HL-60 (cell line): ENCODE measurements at regions not wholly inside any gene's neighbourhood (a gene's known extent, or its start where the extent isn't known, plus 50 kb on each side); places are given as distances from the start of the nearest gene placed in this dataset.

Experiments used
- DNase-seq, 2 experiments: peaks; one replicate each; pipeline ENCODE4 v3.0.0-alpha.2; 2010 to 2020; ENCODE audit warnings: low read depth in 1 of 2, low spot score in 1 of 2
- H3K27ac ChIP-seq: fragments of 250-450 bp; sonication (Bioruptor Pico); replicated peaks from 2 replicates; pipeline ENCODE4 v1.5.1; 2020; ENCODE audit warnings: mild to moderate bottlenecking, moderate library complexity
- H3K27me3 ChIP-seq: fragments of 250-450 bp; sonication (Bioruptor Pico); 2 replicates; pipeline ENCODE4 v1.5.1; 2021; ENCODE audit warnings: mild to moderate bottlenecking, moderate library complexity; ENCODE audit not compliant: insufficient read depth, poor library complexity, severe bottlenecking
- H3K4me3 ChIP-seq: replicated peaks from 2 replicates; pipeline ENCODE4 v1.5.1; 2011; ENCODE audit warnings: mild to moderate bottlenecking, control low read depth, low read length; ENCODE audit not compliant: insufficient read depth
- CTCF ChIP-seq: IDR thresholded peaks from one replicate; pipeline ENCODE4 v1.5.1; 2011; ENCODE audit warnings: low read length, control low read depth, inconsistent platforms; ENCODE audit not compliant: insufficient read depth
- GABPA ChIP-seq: IDR thresholded peaks from 2 replicates; pipeline ENCODE4 v1.6.1; 2012; ENCODE audit warnings: low read depth
- POLR2AphosphoS5 ChIP-seq: IDR thresholded peaks from 2 replicates; pipeline ENCODE4 v1.6.1; 2012; ENCODE audit warnings: low read depth
- REST ChIP-seq: IDR thresholded peaks from 2 replicates; pipeline ENCODE4 v1.6.1; 2012; ENCODE audit warnings: low read depth; ENCODE audit not compliant: insufficient replicate concordance
- SPI1 ChIP-seq: IDR thresholded peaks from 2 replicates; pipeline ENCODE4 v1.6.1; 2012; ENCODE audit warnings: low read depth, mild to moderate bottlenecking, borderline replicate concordance

GRCh38 chr20:6993011-6993410 lies 225.5 kb downstream of the BMP2 start:
- H3K27me3 ChIP-seq: no peaks in the 10 kb centered on the region
- TF ChIP-seq CTCF (no peak), SPI1 (no peak), GABPA (no peak), POLR2AphosphoS5 (no peak), REST (no peak)
- no peak overlapping the region for H3K27ac ChIP-seq
- no peak overlapping the region for H3K4me3 ChIP-seq
- DNase-seq: no peak

- TF ChIP-seq POLR2AphosphoS5: no peak
- no peak for TF ChIP-seq GABPA
- TF ChIP-seq SPI1: no peak
- no peak for TF ChIP-seq REST
- no peak for TF ChIP-seq CTCF
- Histone ChIP-seq H3K4me3 (no peak overlapping the region), H3K27me3 (no peaks in the 10 kb centered on the region), H3K27ac (no peak overlapping the region)
- no peak for DNase-seq
Observed at GRCh38 chr20:6993511-6993910, 226.0 kb downstream of the BMP2 start.

GRCh38 chr20:6994452-6994851 lies 227.0 kb downstream of the BMP2 start:
- Histone ChIP-seq H3K4me3 (no peak overlapping the region), H3K27ac (no peak overlapping the region), H3K27me3 (no peaks in the 10 kb centered on the region)
- no peak for TF ChIP-seq CTCF
- TF ChIP-seq POLR2AphosphoS5: no peak
- no peak for TF ChIP-seq SPI1
- no peak for TF ChIP-seq REST
- no peak for TF ChIP-seq GABPA
- no peak for DNase-seq
